Lung (tissue), 11 donors: ENCODE measurements at regions not wholly inside any gene's neighbourhood (a gene's known extent, or its start where the extent isn't known, plus 50 kb on each side); places are given as distances from the start of the nearest gene placed in this dataset.

Experiments
- ATAC-seq: fragments of 200-7000 bp; cut with Tn5 transposase; one replicate; pipeline ENCODE4 v1.9.1; 2020; ENCODE audit warnings: moderate number of reproducible peaks; ENCODE audit not compliant: insufficient read depth, low FRiP score
- DNase-seq, 3 donors: peaks; one replicate each; pipeline ENCODE4 v3.0.0-alpha.2; 2013 to 2017
- H3K27ac ChIP-seq, 2 donors: one replicate each; pipeline ENCODE4 v1.5.1; 2013; ENCODE audit warnings: mild to moderate bottlenecking in 2 of 2, moderate library complexity in 2 of 2, control low read depth in 1 of 2, inconsistent platforms in 1 of 2, low read depth in 1 of 2, low read length in 1 of 2
- H3K27me3 ChIP-seq, 3 donors: one replicate each; pipeline ENCODE4 v1.5.1; 2013; ENCODE audit warnings: low read length in 2 of 3; ENCODE audit not compliant: control insufficient read depth in 3 of 3, insufficient read depth in 3 of 3
- H3K36me3 ChIP-seq, 4 donors: one replicate each; pipeline ENCODE4 v1.5.1; 2013; ENCODE audit warnings: low read length in 4 of 4, mild to moderate bottlenecking in 1 of 4, moderate library complexity in 1 of 4; ENCODE audit not compliant: control insufficient read depth in 4 of 4, insufficient read depth in 4 of 4
- H3K4me1 ChIP-seq, 5 donors: one replicate each; pipeline ENCODE4 v1.5.1; 2013; ENCODE audit warnings: low read length in 5 of 5, mild to moderate bottlenecking in 2 of 5, moderate library complexity in 1 of 5; ENCODE audit not compliant: control insufficient read depth in 5 of 5, insufficient read depth in 5 of 5
- H3K4me3 ChIP-seq: one replicate; pipeline ENCODE4 v1.5.1; 2013; ENCODE audit warnings: mild to moderate bottlenecking, control low read depth, moderate library complexity
- H3K9ac ChIP-seq, 2 donors: one replicate each; pipeline ENCODE4 v1.5.1; 2013; ENCODE audit warnings: low read length in 2 of 2, control low read depth in 1 of 2; ENCODE audit not compliant: insufficient read depth in 1 of 2
- H3K9me3 ChIP-seq, 4 donors: one replicate each; pipeline ENCODE4 v1.5.1; 2013; ENCODE audit warnings: low read length in 3 of 4, mild to moderate bottlenecking in 1 of 4, moderate library complexity in 1 of 4; ENCODE audit not compliant: control insufficient read depth in 4 of 4, insufficient read depth in 3 of 4
- CTCF ChIP-seq: IDR thresholded peaks from 2 replicates; pipeline ENCODE4 v1.5.1; 2012; ENCODE audit warnings: mild to moderate bottlenecking; ENCODE audit errors: control extremely low read depth, extremely low read depth
- WGBS, 2 donors: extraction: QIAGEN DNeasy Blood & Tissue Kit; methylation state at CpG; one replicate each; pipeline ENCODE4 v1.1.7; 2013; 5-methylcytosine and 5-hydroxymethylcytosine counted together
- donor health status: control.
- donor health status: control.
- donor health status: Bipolar disorder and iron deficiency.
- donor health status: healthy.
- donor health status: DM: yes; HTN: yes; CAD: no.

GRCh38 chr16:77581706-77582105, 140.6 kb upstream of the NUDT7 start:
- H3K27ac ChIP-seq = no peak overlapping the region
- no peak for ATAC-seq
- DNase-seq = no peak
- no peak overlapping the region for H3K9ac ChIP-seq
- no peak overlapping the region for H3K4me3 ChIP-seq
- WGBS, 2 donors = 67 to 76% methylated on average over 2 of the region's 2 CpGs
- peaks cover 0 to 15% (median 7%) of the 10 kb centered on the region in 5 donors for H3K4me1 ChIP-seq
- H3K9me3 ChIP-seq = peaks cover 0 to 2% (median 0%) of the 10 kb centered on the region in 4 donors
- TF ChIP-seq CTCF = no peak
- H3K27me3 ChIP-seq = no peaks in the 10 kb centered on the region
- H3K36me3 ChIP-seq = no peaks in the 10 kb centered on the region

DNA sequence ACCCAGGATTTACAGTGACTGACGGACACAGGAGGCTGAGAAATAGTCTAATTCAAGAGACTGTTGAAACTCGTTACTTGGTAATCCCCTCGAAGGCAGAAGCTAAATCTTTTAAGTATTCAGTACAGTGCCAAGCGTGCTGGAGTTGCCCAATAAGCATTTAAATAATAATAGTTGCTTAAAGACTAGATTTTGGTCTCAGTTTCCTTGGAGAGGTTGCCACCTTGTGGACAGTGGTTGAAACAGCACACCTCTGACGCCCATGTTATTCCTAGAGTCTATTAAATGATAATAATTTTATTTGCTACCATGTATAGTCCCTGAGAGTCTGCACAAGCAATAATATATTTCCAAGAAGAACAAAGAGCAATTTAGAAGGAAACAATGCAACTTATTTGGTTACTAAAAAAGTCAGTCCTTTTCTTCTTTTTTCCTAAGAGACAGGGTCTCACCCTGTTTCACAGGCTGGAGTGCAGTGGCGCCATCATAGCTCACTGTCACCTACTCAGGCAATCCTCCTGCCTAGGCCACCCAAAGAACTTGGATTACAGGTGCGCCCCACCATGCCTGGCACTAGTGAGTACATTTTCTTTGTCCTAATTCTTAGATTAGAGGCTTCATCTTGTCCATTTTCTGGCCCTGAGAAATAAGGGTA, 138.0 kb upstream of the NUDT7 start:
- H3K9ac ChIP-seq = no peak overlapping the region
- H3K4me1 ChIP-seq = peaks cover 0 to 21% (median 5%) of the 10 kb centered on the region in 5 donors
- 40 to 46% methylated on average over 7 of the region's 7 CpGs for WGBS, 2 donors
- no peaks in the 10 kb centered on the region for H3K27me3 ChIP-seq
- no peak overlapping the region for H3K4me3 ChIP-seq
- H3K9me3 ChIP-seq = no peaks in the 10 kb centered on the region
- no peak overlapping the region for H3K27ac ChIP-seq
- no peak for ATAC-seq
- TF ChIP-seq CTCF = peak; percentile 77
- H3K36me3 ChIP-seq = no peaks in the 10 kb centered on the region
- DNase-seq = peak; percentile 66 to 82 (median 81)

GRCh38 chr16:77585379-77586251, 136.7 kb upstream of the NUDT7 start:
- 33 to 48% methylated on average over 16 of the region's 16 CpGs for WGBS, 2 donors
- no peaks in the 10 kb centered on the region for H3K36me3 ChIP-seq
- no peak for ATAC-seq
- H3K9ac ChIP-seq = no peak overlapping the region
- no peaks in the 10 kb centered on the region for H3K27me3 ChIP-seq
- H3K9me3 ChIP-seq = no peaks in the 10 kb centered on the region
- no peak overlapping the region for H3K27ac ChIP-seq
- H3K4me1 ChIP-seq = peaks cover 0 to 13% (median 4%) of the 10 kb centered on the region in 5 donors
- no peak for DNase-seq
- no peak overlapping the region for H3K4me3 ChIP-seq
- no peak for TF ChIP-seq CTCF
